WI38 (cell line): ENCODE measurements at regions not wholly inside any gene's neighbourhood (a gene's known extent, or its start where the extent isn't known, plus 50 kb on each side); places are given as distances from the start of the nearest gene placed in this dataset.

ENCODE experiments used
- H3K4me3 ChIP-seq: 2 replicates; pipeline ENCODE4 v1.5.1; 2011; ENCODE audit warnings: low read depth, mild to moderate bottlenecking, control low read depth, low read length
- TF ChIP-seq, protein P1 (sequence below): IDR thresholded peaks from 2 replicates; pipeline ENCODE4 v1.5.1; 2012; ENCODE audit warnings: low read depth, mild to moderate bottlenecking, control low read depth, low read length

DNA sequence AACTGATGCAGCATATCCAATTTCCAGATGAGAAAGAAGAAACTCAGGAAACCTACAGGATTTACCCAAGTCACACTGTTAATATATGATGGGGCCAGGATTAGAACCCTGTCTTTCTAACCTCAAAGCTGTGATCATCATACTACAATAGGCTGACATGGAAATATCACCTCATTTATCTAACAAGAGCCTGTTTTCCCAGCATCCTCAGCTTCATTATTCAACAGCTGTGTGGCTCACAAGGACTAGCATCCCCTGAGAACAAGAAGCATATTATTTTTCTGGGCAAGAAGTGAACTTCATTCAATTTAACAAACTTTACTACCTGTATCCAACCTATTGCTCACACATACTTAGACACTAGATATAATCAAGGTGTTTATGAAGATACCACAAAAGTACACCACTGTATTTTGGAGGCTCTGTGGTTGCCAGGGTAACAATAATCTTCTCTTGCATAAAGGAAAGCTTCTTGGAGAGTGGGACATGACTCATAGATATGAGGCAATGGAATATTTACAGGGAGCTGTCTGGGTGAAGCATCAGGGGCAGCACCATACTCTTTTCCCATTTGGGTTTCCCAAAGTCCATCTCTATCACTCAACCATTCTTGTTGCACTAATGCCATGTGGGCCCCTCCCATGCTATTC lies 218.2 kb downstream of the RAD51AP2 start:
- no peak overlapping the region for H3K4me3 ChIP-seq
- TF ChIP-seq, protein P1, sequence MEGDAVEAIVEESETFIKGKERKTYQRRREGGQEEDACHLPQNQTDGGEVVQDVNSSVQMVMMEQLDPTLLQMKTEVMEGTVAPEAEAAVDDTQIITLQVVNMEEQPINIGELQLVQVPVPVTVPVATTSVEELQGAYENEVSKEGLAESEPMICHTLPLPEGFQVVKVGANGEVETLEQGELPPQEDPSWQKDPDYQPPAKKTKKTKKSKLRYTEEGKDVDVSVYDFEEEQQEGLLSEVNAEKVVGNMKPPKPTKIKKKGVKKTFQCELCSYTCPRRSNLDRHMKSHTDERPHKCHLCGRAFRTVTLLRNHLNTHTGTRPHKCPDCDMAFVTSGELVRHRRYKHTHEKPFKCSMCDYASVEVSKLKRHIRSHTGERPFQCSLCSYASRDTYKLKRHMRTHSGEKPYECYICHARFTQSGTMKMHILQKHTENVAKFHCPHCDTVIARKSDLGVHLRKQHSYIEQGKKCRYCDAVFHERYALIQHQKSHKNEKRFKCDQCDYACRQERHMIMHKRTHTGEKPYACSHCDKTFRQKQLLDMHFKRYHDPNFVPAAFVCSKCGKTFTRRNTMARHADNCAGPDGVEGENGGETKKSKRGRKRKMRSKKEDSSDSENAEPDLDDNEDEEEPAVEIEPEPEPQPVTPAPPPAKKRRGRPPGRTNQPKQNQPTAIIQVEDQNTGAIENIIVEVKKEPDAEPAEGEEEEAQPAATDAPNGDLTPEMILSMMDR, result no peak

DNA sequence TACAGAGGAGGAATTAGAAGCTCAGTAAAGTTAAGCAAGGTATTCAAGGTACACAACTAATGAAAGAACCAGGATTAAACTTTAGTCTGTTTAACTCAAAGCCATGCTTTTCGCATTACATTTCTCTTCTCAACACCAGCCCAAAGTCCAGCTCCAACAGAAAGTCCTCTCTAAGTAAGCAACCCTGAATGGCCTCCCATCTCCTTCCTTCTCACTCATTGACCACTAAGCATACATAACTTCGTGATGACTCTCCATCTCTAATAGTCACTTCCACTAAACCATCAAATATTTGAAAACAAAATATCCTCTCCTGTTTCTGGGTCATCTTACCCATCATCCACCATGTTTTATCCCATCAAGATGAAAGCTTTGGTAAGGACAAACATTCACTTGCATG lies 219.8 kb downstream of the RAD51AP2 start:
- TF ChIP-seq, protein P1, result no peak
- H3K4me3 ChIP-seq, result no peak overlapping the region

DNA sequence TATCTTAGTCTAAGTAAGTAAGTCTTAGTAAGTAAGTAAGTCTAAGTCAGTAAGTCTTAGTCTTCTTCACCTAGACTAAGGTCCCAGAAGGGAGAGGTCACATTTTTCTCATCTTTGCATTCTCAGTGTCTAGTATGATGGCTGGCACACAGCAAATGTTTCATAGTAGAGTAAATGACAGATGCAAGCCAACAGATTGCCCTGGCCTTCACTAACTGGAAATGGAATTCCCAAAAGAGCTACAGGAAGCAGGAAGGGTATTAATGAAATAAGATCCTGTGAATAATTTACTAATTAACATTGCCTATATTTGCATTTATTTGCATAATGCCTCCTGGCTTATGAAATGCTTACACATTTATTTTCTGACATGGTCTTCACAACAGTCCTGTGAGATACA lies 221.6 kb downstream of the RAD51AP2 start:
- TF ChIP-seq, protein P1, result no peak
- no peak overlapping the region for H3K4me3 ChIP-seq

DNA sequence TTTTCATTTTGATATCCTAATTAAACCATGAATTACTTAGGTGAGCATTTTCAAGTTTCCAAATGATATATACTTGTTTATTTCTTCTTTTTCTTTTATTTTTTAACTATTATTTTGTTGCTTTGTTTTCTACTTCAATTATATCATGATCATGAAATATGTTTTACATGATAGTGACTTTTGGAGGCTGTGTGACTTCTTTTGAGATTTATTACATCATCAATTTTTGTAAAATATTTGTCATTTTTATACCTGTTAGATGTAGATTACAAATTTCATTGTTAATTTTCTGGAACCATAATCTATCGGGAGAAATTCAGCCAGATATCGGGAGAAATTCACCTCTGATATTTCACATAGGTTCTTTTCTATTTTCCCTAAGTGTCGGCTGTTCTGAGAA lies 228.6 kb downstream of the RAD51AP2 start:
- TF ChIP-seq, protein P1, result no peak
- H3K4me3 ChIP-seq, result no peak overlapping the region

DNA sequence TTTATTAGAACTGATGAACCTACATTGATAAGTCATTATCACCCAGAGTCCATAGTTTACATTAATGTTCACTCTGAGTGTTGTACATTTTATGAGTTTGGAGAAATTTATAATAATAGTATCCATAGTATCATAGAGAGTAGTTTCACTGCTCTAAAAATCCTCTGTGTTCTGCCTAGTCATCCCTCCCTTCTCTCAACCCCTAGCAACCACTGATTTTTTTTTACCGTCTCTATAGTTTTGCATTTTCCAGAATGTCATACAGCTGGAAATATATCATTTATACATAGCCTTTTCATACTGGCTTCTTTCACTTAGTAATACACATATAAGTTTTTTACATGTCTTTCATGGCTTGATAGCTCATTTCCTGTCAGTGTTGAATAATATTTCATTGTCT lies 231.1 kb downstream of the RAD51AP2 start:
- TF ChIP-seq, protein P1, result no peak
- H3K4me3 ChIP-seq, result no peak overlapping the region

DNA sequence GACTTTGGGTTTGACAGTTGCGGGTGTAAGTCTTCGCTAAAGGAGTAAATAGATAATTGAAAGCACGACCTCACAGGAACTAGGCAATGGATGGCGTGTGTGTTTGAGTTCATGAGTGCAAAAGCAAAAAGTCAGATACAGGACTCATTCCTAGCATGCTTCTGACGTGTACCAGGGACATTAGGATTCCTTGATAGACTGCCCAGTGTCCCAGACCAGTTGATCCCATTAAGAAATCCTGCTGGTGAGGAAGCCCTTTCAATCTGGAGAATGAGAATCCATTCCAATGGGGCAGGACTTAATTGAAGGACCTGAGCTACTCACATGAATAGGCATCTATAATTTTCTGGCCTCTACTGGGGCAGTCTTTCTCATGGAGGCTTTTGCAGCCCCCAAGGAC lies 235.4 kb downstream of the RAD51AP2 start:
- TF ChIP-seq, protein P1, result no peak
- H3K4me3 ChIP-seq, result no peak overlapping the region

DNA sequence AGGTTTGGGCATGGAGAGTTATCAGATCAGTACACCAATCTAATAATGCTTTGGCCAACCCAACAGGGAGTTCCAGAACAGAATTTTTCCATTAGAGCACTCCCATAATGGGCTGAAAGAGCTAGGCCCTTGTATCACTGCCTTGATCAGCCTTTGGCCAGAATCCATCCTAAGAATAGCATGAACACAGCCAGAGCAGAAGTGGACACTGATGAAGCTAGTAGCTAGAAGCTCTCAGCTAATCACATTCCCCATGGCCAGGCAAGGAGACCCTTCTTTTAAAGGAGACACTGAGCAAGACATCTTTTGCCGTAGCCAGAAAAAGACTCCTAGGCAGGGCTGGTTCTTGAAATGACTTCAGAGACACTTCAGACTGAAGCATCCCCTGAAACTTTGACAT lies 236.0 kb downstream of the RAD51AP2 start:
- no peak overlapping the region for H3K4me3 ChIP-seq
- TF ChIP-seq, protein P1, result no peak
